ENCODE measurements at regions not wholly inside any gene's neighbourhood (a gene's known extent, or its start where the extent isn't known, plus 50 kb on each side); places are given as distances from the start of the nearest gene placed in this dataset.

DNA sequence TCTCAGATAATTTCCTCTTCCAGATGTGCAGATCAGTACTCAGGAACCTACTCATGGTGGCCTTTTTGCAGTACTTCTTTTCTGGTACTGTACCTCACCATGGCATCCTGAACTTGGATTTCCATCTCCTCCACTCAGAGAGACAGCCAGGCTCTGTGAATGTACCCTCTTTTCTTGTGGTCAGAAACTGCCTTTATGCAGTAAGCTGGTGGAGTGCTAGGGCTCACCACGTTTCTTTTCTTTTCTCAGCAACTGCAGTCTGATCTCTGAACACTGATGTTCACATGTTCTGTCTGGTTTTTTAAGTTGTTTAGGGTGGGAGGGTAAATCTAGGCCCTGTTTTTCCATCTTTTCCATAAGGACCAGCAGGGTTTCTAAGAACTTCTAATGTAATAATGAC, 99.8 kb upstream of the NRXN3 start:
- TF ChIP-seq EZH2 (IDR thresholded peaks at IDR 0.05; ENCODE audit: low read length), result no peak
- no peak for TF ChIP-seq CTCF (optimal IDR thresholded peaks at IDR 0.05 in 1 of 3, IDR thresholded peaks at IDR 0.05 in 1 of 3, conservative IDR thresholded peaks at IDR 0.05 in 1 of 3; ENCODE audit: extremely low read depth in 1 of 3, insufficient read depth in 2 of 3, low read length in 3 of 3)

Data from keratinocyte (primary cell).